ENCODE measurements at regions not wholly inside any gene's neighbourhood (a gene's known extent, or its start where the extent isn't known, plus 50 kb on each side); places are given as distances from the start of the nearest gene placed in this dataset.

GRCh38 chr17:74019860-74020259 lies 183.6 kb upstream of the RPL38 start:
- TF ChIP-seq CTCF (IDR thresholded peaks at IDR 0.05; ENCODE audit: control extremely low read depth in 1 of 3, insufficient read depth in 1 of 3, low read depth in 1 of 3, low read length in 3 of 3) (no peak), EZH2 (IDR thresholded peaks at IDR 0.05; ENCODE audit: low read depth, low read length, severe bottlenecking) (no peak), PHF8 (conservative IDR thresholded peaks at IDR 0.05; ENCODE audit: low read depth, low read length) (no peak), CHD7 (IDR thresholded peaks at IDR 0.05; ENCODE audit: insufficient replicate concordance, low read length) (no peak), RNF2 (IDR thresholded peaks at IDR 0.05; ENCODE audit: borderline replicate concordance, low read depth, low read length, missing control alignments, poor library complexity, severe bottlenecking) (no peak), TAF7 (optimal IDR thresholded peaks at IDR 0.05; ENCODE audit: borderline replicate concordance, low read depth, low read length) (no peak), HDAC6 (IDR thresholded peaks at IDR 0.05; ENCODE audit: low read depth, low read length) (no peak), GTF2F1 (IDR thresholded peaks at IDR 0.05; ENCODE audit: borderline replicate concordance, low read depth, low read length) (no peak)
